NB4 (cell line): ENCODE measurements at regions not wholly inside any gene's neighbourhood (a gene's known extent, or its start where the extent isn't known, plus 50 kb on each side); places are given as distances from the start of the nearest gene placed in this dataset.

Source experiments
- MYC ChIP-seq: IDR thresholded peaks from 2 replicates; pipeline ENCODE4 v1.6.1; 2011; ENCODE audit warnings: low read depth, low read length
- POLR2A ChIP-seq: IDR thresholded peaks from 2 replicates; pipeline ENCODE4 v1.6.1; 2011; ENCODE audit warnings: mild to moderate bottlenecking; ENCODE audit not compliant: insufficient read length; ENCODE audit errors: extremely low read depth
- TF ChIP-seq, protein P1 (sequence below): IDR thresholded peaks from one replicate; pipeline ENCODE4 v1.5.1; 2012; ENCODE audit warnings: low read depth, low read length
- TF ChIP-seq, protein P2 (sequence below): IDR thresholded peaks from 2 replicates; pipeline ENCODE4 v1.6.1; 2011; ENCODE audit warnings: low read depth, low read length

DNA sequence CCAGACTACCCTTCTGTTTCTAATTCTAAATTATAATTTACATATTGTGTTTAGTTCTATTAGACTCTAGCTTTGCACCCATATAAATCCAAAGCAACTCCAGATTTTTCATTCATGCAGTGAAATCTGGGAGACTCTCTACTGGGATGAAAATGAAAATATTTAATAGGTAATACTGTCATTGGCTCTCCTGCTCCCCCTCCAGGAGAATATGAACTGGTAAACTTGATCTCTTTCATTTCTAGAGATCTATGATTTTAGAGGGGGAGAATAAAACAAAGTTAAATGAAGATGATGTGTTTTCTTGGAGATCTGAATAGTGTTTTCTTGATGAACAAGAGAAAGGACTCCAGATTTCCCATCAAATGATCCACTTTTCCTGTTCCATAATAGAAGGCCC lies 104.3 kb upstream of the TMCC3 start:
- TF ChIP-seq, protein P1, sequence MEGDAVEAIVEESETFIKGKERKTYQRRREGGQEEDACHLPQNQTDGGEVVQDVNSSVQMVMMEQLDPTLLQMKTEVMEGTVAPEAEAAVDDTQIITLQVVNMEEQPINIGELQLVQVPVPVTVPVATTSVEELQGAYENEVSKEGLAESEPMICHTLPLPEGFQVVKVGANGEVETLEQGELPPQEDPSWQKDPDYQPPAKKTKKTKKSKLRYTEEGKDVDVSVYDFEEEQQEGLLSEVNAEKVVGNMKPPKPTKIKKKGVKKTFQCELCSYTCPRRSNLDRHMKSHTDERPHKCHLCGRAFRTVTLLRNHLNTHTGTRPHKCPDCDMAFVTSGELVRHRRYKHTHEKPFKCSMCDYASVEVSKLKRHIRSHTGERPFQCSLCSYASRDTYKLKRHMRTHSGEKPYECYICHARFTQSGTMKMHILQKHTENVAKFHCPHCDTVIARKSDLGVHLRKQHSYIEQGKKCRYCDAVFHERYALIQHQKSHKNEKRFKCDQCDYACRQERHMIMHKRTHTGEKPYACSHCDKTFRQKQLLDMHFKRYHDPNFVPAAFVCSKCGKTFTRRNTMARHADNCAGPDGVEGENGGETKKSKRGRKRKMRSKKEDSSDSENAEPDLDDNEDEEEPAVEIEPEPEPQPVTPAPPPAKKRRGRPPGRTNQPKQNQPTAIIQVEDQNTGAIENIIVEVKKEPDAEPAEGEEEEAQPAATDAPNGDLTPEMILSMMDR = peak; percentile 18
- no peak for TF ChIP-seq POLR2A
- TF ChIP-seq, protein P2, sequence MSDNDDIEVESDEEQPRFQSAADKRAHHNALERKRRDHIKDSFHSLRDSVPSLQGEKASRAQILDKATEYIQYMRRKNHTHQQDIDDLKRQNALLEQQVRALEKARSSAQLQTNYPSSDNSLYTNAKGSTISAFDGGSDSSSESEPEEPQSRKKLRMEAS = no peak
- no peak for TF ChIP-seq MYC
